Mesenchymal stem cell (in vitro differentiated cells and primary cell): ENCODE measurements at regions not wholly inside any gene's neighbourhood (a gene's known extent, or its start where the extent isn't known, plus 50 kb on each side); places are given as distances from the start of the nearest gene placed in this dataset.

Experiments used
- DNase-seq: peaks from one replicate; pipeline ENCODE4 v3.0.0-alpha.2; 2013
- H2AFZ ChIP-seq: one replicate; pipeline ENCODE4 v1.6.1; 2013; ENCODE audit warnings: low read depth, mild to moderate bottlenecking, control low read depth, inconsistent platforms, low read length, moderate library complexity
- H2AK5ac ChIP-seq: 2 replicates; pipeline ENCODE4 v1.6.1; 2013; ENCODE audit warnings: low read length, moderate library complexity, mild to moderate bottlenecking, inconsistent platforms; ENCODE audit not compliant: severe bottlenecking
- H2BK120ac ChIP-seq: one replicate; pipeline ENCODE4 v1.6.1; 2013; ENCODE audit warnings: low read depth, mild to moderate bottlenecking, inconsistent platforms, low read length, moderate library complexity
- H2BK12ac ChIP-seq, 2 experiments: one replicate each; pipeline ENCODE4 v1.6.1; 2013; ENCODE audit warnings: inconsistent platforms in 2 of 2, low read length in 2 of 2, mild to moderate bottlenecking in 2 of 2, moderate library complexity in 2 of 2, control low read depth in 1 of 2
- H2BK15ac ChIP-seq: one replicate; pipeline ENCODE4 v1.6.1; 2013; ENCODE audit warnings: mild to moderate bottlenecking, low read depth, inconsistent platforms; ENCODE audit not compliant: poor library complexity, severe bottlenecking
- H2BK5ac ChIP-seq: 2 replicates; pipeline ENCODE4 v1.6.1; 2013; ENCODE audit warnings: low read depth, mild to moderate bottlenecking, low read length, control low read depth, inconsistent platforms; ENCODE audit not compliant: poor library complexity, severe bottlenecking
- H3K14ac ChIP-seq, 2 experiments: one replicate each; pipeline ENCODE4 v1.6.1; 2013; ENCODE audit warnings: inconsistent platforms in 2 of 2, low read length in 2 of 2, control low read depth in 1 of 2, mild to moderate bottlenecking in 1 of 2, moderate library complexity in 1 of 2
- H3K18ac ChIP-seq, 2 experiments: one replicate each; pipeline ENCODE4 v1.6.1; 2013; ENCODE audit warnings: inconsistent platforms in 2 of 2, low read length in 2 of 2, control low read depth in 1 of 2, low read depth in 1 of 2, mild to moderate bottlenecking in 1 of 2
- H3K23ac ChIP-seq, 2 experiments: one replicate each; pipeline ENCODE4 v1.6.1; 2013; ENCODE audit warnings: inconsistent platforms in 2 of 2, low read length in 2 of 2, mild to moderate bottlenecking in 2 of 2, moderate library complexity in 2 of 2, control low read depth in 1 of 2
- H3K27ac ChIP-seq: 2 replicates; pipeline ENCODE4 v1.5.1; 2013; ENCODE audit warnings: mild to moderate bottlenecking, moderate library complexity, low read length, control low read depth, inconsistent platforms; ENCODE audit not compliant: poor library complexity, severe bottlenecking
- H3K27me3 ChIP-seq, 2 experiments: 2 replicates each; pipeline versions ENCODE4 v1.6.1 to v1.7.0; 2013; ENCODE audit warnings: low read length in 2 of 2, mild to moderate bottlenecking in 2 of 2, moderate library complexity in 2 of 2, control low read depth in 1 of 2, inconsistent platforms in 1 of 2; ENCODE audit not compliant: control insufficient read depth in 1 of 2, insufficient read depth in 1 of 2
- H3K36me3 ChIP-seq, 2 experiments: 2 replicates each; pipeline versions ENCODE4 v1.6.1 to v1.7.0; 2013; ENCODE audit warnings: low read length in 2 of 2, control low read depth in 1 of 2, inconsistent platforms in 1 of 2, low read depth in 1 of 2, mild to moderate bottlenecking in 1 of 2; ENCODE audit not compliant: insufficient read depth in 2 of 2, control insufficient read depth in 1 of 2
- H3K4ac ChIP-seq, 2 experiments: one replicate each; pipeline ENCODE4 v1.6.1; 2013; ENCODE audit warnings: inconsistent platforms in 2 of 2, low read length in 2 of 2, mild to moderate bottlenecking in 2 of 2, moderate library complexity in 2 of 2, control low read depth in 1 of 2, low read depth in 1 of 2
- H3K4me1 ChIP-seq: 2 replicates; pipeline ENCODE4 v1.6.1; 2013; ENCODE audit warnings: low read depth, low read length, control low read depth; ENCODE audit not compliant: control insufficient read depth, insufficient read depth
- H3K4me2 ChIP-seq: 2 replicates; pipeline ENCODE4 v1.6.1; 2013; ENCODE audit warnings: low read length, mild to moderate bottlenecking, inconsistent platforms; ENCODE audit not compliant: poor library complexity, severe bottlenecking
- H3K4me3 ChIP-seq, 2 experiments: 2 replicates each; pipeline versions ENCODE4 v1.5.1 to v1.7.0; 2013; ENCODE audit warnings: low read length in 2 of 2, mild to moderate bottlenecking in 2 of 2, control low read depth in 1 of 2, low read depth in 1 of 2; ENCODE audit not compliant: insufficient read depth in 1 of 2
- H3K79me1 ChIP-seq: replicated peaks from 2 replicates; pipeline ENCODE4 v1.6.1; 2013; ENCODE audit warnings: mild to moderate bottlenecking, control low read depth, low read length, inconsistent platforms; ENCODE audit not compliant: poor library complexity, severe bottlenecking
- H3K9ac ChIP-seq: 2 replicates; pipeline ENCODE4 v1.7.0; 2013; ENCODE audit warnings: mild to moderate bottlenecking, low read length, moderate library complexity
- H3K9me3 ChIP-seq: 2 replicates; pipeline ENCODE4 v1.7.0; 2013; ENCODE audit warnings: mild to moderate bottlenecking, low read length; ENCODE audit not compliant: control insufficient read depth
- H4K8ac ChIP-seq: one replicate; pipeline ENCODE4 v1.6.1; 2013; ENCODE audit warnings: inconsistent platforms, mild to moderate bottlenecking, low read length, moderate library complexity
- H4K91ac ChIP-seq: one replicate; pipeline ENCODE4 v1.6.1; 2013; ENCODE audit warnings: mild to moderate bottlenecking, low read length, inconsistent platforms
- WGBS: methylation state at CpG from one replicate; pipeline ENCODE4 v1.1.7; 2013; ENCODE audit warnings: mixed read lengths; 5-methylcytosine and 5-hydroxymethylcytosine counted together

DNA sequence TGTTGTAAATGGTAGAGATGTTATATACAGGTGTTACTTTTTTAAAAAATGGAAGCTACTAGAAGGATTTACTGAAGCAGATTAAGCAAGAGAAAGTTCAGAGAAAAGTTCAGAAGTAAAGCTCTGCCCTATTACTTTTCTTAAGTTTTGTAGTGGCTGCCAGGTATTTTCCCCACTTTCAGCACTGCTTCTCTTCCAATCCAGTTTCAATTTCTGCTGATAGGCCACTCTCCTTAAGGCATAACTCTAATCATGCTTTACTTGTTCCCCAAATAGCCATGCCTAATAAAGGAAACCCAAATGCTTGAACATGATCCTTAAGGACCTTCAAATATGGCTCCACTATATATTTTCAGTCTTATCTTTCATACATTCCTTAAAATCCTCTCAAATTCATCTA lies 880.8 kb upstream of the CDH2 start:
- Histone ChIP-seq H3K4me3 (no peak overlapping the region), H3K4me2 (no peak overlapping the region), H3K4me1 (no peaks in the 10 kb centered on the region), H3K18ac (no peak overlapping the region), H3K36me3 (no peaks in the 10 kb centered on the region), H3K9ac (no peak overlapping the region), H3K14ac (no peak overlapping the region), H4K91ac (no peak overlapping the region), H2BK12ac (no peak overlapping the region), H3K27ac (no peak overlapping the region), H2BK5ac (no peak overlapping the region), H3K79me1 (no peaks in the 10 kb centered on the region), H2AK5ac (no peak overlapping the region), H2AFZ (no peak overlapping the region), H2BK15ac (no peak overlapping the region), H3K4ac (no peak overlapping the region), H2BK120ac (no peak overlapping the region), H3K27me3 (no peaks in the 10 kb centered on the region), H4K8ac (no peak overlapping the region), H3K23ac (no peak overlapping the region), H3K9me3 (peaks cover 4% of the 10 kb centered on the region)
- no peak for DNase-seq

DNA sequence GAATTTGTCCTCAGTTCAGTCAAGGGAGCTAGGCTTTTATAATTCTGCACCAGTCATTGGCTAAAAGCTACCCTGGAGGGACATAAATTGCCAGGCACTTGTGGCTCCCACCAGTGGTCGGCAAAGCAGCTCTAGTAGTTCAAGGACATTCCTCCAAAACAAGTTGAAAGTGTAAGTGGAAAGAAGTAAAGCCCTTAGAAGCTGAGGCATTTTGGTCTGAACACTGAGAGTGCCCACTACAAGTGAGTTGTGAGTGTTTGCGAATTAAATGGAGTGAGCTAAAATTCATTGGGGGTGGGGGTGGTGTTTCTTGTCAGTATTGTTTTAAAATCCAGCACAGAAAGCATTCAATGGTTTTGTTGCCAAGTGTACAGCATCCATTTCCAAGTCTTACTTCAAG lies 879.9 kb upstream of the CDH2 start:
- Histone ChIP-seq H3K9ac (no peak overlapping the region), H3K14ac (no peak overlapping the region), H2BK120ac (no peak overlapping the region), H3K4me1 (no peaks in the 10 kb centered on the region), H3K36me3 (no peaks in the 10 kb centered on the region), H2BK15ac (no peak overlapping the region), H2AFZ (no peak overlapping the region), H3K23ac (no peak overlapping the region), H2BK5ac (no peak overlapping the region), H4K91ac (no peak overlapping the region), H3K4me2 (no peak overlapping the region), H3K18ac (no peak overlapping the region), H2BK12ac (no peak overlapping the region), H3K9me3 (peaks cover 4% of the 10 kb centered on the region), H3K27me3 (no peaks in the 10 kb centered on the region), H2AK5ac (no peak overlapping the region), H3K4me3 (no peak overlapping the region), H3K4ac (no peak overlapping the region), H3K27ac (no peak overlapping the region), H3K79me1 (no peaks in the 10 kb centered on the region), H4K8ac (no peak overlapping the region)
- no peak for DNase-seq
- 85% methylated on average over 2 of the region's 2 CpGs for WGBS

DNA sequence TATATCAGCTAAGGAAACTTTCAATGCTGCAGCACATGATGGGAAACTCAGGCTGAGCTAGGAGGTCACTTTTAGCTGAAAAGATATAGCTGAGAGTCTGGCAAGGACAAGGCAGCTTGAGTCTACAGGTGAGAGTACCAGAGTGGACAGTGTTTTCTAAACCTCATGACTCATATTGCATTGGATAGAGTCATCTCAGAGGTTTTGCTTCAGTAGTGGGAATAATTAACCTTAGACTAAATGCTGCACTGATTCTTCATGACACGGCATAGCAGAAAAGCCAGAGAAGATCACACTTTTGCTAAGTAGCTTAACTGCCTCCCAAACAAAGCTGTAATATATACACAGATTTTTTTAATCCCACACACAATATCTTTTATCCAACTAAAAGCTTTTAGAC lies 865.0 kb upstream of the CDH2 start:
- H3K4me1 ChIP-seq, result no peaks in the 10 kb centered on the region

DNA sequence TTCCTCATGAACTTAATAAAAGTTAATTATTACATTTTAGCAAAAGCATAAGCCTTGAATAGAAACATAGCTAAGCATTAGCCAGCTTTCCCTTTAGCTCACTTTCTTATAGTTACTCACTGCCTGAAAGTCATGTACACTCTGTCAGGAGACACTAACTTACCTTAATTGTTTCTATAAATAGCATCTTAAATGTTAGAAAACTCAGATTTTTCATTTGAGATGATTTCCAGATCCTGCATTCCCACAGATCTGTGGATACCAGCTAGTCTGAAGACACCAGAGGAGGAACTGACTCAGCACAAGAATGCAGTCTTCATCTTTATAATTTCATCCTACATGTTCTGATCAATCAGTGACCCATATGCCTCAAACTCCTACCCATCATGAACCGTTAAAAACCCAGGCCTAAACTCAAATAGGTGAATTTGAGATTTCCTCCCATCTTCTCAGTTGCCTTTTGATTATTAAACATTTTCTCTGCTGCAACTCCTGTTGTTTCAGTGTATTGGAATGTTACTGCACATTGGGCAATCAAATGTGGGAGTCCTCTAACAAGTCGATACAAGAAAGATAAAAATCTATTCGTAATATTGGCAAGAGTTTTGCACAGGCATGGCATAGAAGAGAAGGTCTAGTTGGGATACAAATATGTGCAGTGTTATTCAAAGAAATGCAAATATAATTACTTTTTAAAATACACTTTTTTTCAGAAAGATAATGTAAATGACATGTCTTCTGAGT lies 857.4 kb upstream of the CDH2 start:
- no peaks in the 10 kb centered on the region for H3K36me3 ChIP-seq
- no peak overlapping the region for H3K18ac ChIP-seq
- no peak overlapping the region for H3K9ac ChIP-seq
- H2BK12ac ChIP-seq, result no peak overlapping the region
- no peak overlapping the region for H2BK15ac ChIP-seq
- H3K4me2 ChIP-seq, result no peak overlapping the region
- no peaks in the 10 kb centered on the region for H3K27me3 ChIP-seq
- no peak overlapping the region for H2AK5ac ChIP-seq
- H2BK120ac ChIP-seq, result no peak overlapping the region
- no peaks in the 10 kb centered on the region for H3K4me1 ChIP-seq
- WGBS, result 97% methylated on average over 3 of the region's 3 CpGs
- H2AFZ ChIP-seq, result no peak overlapping the region
- no peak for DNase-seq
- H3K4ac ChIP-seq, result no peak overlapping the region
- peaks cover 3% of the 10 kb centered on the region for H3K9me3 ChIP-seq
- H3K27ac ChIP-seq, result no peak overlapping the region
- no peak overlapping the region for H3K23ac ChIP-seq
- H4K8ac ChIP-seq, result no peak overlapping the region
- H3K14ac ChIP-seq, result no peak overlapping the region
- no peak overlapping the region for H4K91ac ChIP-seq
- no peak overlapping the region for H3K4me3 ChIP-seq
- no peaks in the 10 kb centered on the region for H3K79me1 ChIP-seq
- H2BK5ac ChIP-seq, result no peak overlapping the region

More for the DNA sequence above, 865.0 kb upstream of the CDH2 start:
- no peaks in the 10 kb centered on the region for H3K79me1 ChIP-seq
- H3K4me3 ChIP-seq, result no peak overlapping the region
- no peak overlapping the region for H2BK12ac ChIP-seq
- H2BK15ac ChIP-seq, result no peak overlapping the region
- no peak overlapping the region for H2AFZ ChIP-seq
- H2BK5ac ChIP-seq, result no peak overlapping the region
- no peak overlapping the region for H3K14ac ChIP-seq
- no peak overlapping the region for H3K27ac ChIP-seq
- no peak overlapping the region for H2AK5ac ChIP-seq
- H3K4me2 ChIP-seq, result no peak overlapping the region
- no peak overlapping the region for H4K91ac ChIP-seq
- DNase-seq, result no peak
- no peaks in the 10 kb centered on the region for H3K27me3 ChIP-seq
- no peak overlapping the region for H4K8ac ChIP-seq
- H2BK120ac ChIP-seq, result no peak overlapping the region
- 100% methylated on average over 1 of the region's 1 CpG for WGBS
- no peak overlapping the region for H3K9ac ChIP-seq
- peaks cover 9% of the 10 kb centered on the region for H3K9me3 ChIP-seq
- H3K4ac ChIP-seq, result no peak overlapping the region
- no peaks in the 10 kb centered on the region for H3K36me3 ChIP-seq
- H3K23ac ChIP-seq, result no peak overlapping the region
- no peak overlapping the region for H3K18ac ChIP-seq
